Prostate gland (tissue), 2 donors: ENCODE measurements at regions not wholly inside any gene's neighbourhood (a gene's known extent, or its start where the extent isn't known, plus 50 kb on each side); places are given as distances from the start of the nearest gene placed in this dataset.

Experiments
- POLR2A ChIP-seq: fragments of 450-650 bp; IDR thresholded peaks from one replicate; pipeline ENCODE4 v1.6.1; 2016; ENCODE audit warnings: antibody characterized with exemption, mild to moderate bottlenecking
- POLR2AphosphoS5 ChIP-seq: sonication (generic); formaldehyde crosslinking; IDR thresholded peaks from one replicate; pipeline ENCODE4 v1.6.1; 2017; ENCODE audit warnings: antibody characterized with exemption
- TF ChIP-seq, protein P1 (sequence below), 4 experiments: fragments of 200-600 bp in 2 of 4; fragments of 450-650 bp in 2 of 4; sonication (generic) in 2 of 4; IDR thresholded peaks; 1 replicate in 3 of 4; 2 replicates in 1 of 4; pipeline ENCODE4 v1.5.1; 2016 to 2019; ENCODE audit warnings: antibody characterized with exemption in 4 of 4, mild to moderate bottlenecking in 2 of 4, moderate library complexity in 2 of 4

DNA sequence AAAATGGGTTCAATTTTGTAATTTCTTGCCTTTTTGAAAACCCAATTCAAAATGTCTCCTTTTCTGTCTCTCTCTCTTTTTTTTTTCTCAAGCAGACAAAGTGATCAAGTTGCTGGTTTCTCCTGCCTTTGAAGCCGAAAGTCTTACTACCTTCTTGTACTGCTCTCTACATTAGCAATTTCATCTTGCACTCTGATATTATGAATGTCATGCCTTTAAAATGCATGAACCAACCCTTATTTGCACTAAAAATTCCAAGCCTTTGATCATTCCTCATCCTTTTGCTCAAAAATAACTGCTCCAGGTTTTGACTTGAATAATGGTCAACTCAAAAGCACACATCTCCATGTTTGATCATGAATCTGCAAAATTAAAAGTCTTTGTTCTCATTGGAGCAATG, 125.2 kb downstream of the CETN3 start:
- TF ChIP-seq POLR2AphosphoS5 (no peak), POLR2A (no peak)
- TF ChIP-seq, protein P1, sequence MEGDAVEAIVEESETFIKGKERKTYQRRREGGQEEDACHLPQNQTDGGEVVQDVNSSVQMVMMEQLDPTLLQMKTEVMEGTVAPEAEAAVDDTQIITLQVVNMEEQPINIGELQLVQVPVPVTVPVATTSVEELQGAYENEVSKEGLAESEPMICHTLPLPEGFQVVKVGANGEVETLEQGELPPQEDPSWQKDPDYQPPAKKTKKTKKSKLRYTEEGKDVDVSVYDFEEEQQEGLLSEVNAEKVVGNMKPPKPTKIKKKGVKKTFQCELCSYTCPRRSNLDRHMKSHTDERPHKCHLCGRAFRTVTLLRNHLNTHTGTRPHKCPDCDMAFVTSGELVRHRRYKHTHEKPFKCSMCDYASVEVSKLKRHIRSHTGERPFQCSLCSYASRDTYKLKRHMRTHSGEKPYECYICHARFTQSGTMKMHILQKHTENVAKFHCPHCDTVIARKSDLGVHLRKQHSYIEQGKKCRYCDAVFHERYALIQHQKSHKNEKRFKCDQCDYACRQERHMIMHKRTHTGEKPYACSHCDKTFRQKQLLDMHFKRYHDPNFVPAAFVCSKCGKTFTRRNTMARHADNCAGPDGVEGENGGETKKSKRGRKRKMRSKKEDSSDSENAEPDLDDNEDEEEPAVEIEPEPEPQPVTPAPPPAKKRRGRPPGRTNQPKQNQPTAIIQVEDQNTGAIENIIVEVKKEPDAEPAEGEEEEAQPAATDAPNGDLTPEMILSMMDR (IDR thresholded peaks at IDR 0.05): no peak
